ENCODE measurements at regions not wholly inside any gene's neighbourhood (a gene's known extent, or its start where the extent isn't known, plus 50 kb on each side); places are given as distances from the start of the nearest gene placed in this dataset.
"Not testable (repeated sequence)": the region's sequence is repeated elsewhere in the genome, so short reads cannot be mapped to it uniquely, and the experiment has no call there.

DNA sequence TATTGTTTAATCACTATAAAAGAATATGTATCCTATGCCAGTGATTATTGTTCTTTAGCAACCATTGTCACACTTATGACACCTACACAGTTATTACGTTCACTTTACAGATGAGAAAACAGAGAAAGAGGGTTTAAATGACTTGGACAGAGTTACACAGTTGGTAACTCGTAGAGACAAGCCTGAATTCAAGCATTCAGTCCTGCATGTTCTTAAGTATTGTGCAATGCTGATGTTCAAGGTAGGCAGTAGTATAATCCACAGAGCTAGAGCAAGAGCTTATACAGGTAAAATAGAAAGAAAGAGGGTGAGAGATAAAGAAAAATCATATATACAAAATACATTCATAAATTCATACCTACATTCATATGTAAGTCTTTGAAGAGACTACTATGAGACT is 249.8 kb upstream of the ANXA10 start:
- Histone ChIP-seq H3K36me3 (ENCODE audit: control insufficient read depth in 3 of 3, insufficient read depth in 2 of 3, low read depth in 1 of 3, low read length in 3 of 3) (no peaks in the 10 kb centered on the region), H3K27me3 (ENCODE audit: control insufficient read depth in 3 of 3, insufficient read depth in 3 of 3, low read length in 3 of 3) (no peaks in the 10 kb centered on the region), H3K4me3 (ENCODE audit: low read depth in 1 of 3, low read length in 3 of 3) (no peak overlapping the region), H3K4me1 (ENCODE audit: control insufficient read depth in 3 of 3, insufficient read depth in 2 of 3, low read depth in 1 of 3, low read length in 2 of 3) (no peaks in the 10 kb centered on the region), H3K9me3 (ENCODE audit: control insufficient read depth in 2 of 2, insufficient read depth in 1 of 2, low read depth in 1 of 2, low read length in 1 of 2) (no peaks in the 10 kb centered on the region), H3K27ac (ENCODE audit: low read depth in 1 of 3, low read length in 2 of 3) (no peak overlapping the region)
- DNase-seq (no peak), FAIRE-seq (no peak)
- 49 to 65% (median 59%) methylated on average over 2 of the region's 2 CpGs for WGBS, 3 donors

DNA sequence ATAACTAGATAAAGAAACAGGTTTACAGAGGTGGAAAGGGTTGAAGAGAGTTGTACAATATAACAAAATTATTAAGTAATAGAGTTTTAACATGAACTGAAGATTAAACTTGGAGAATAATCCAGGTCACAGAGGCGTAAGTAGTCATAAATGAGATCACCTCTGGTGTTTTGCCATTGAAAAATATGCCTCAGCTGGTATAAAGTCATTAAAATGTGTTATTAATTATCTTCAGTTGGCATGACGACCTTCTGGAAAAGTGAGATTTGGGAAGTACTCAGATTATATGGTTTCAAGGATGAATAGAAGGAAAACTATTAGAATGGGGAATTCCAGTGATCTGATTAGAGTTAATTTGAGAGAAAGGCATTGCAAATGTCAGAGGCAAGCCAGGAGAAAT is 237.5 kb upstream of the ANXA10 start:
- WGBS, 3 donors, result 29 to 54% (median 38%) methylated on average over 2 of the region's 2 CpGs
- H3K4me3 ChIP-seq (ENCODE audit: low read depth in 1 of 3, low read length in 3 of 3), result no peak overlapping the region
- H3K9me3 ChIP-seq (ENCODE audit: control insufficient read depth in 2 of 2, insufficient read depth in 1 of 2, low read depth in 1 of 2, low read length in 1 of 2), result peaks cover 0 to 3% of the 10 kb centered on the region in 2 donors
- FAIRE-seq (no peak), DNase-seq (no peak)
- no peaks in the 10 kb centered on the region for H3K27me3 ChIP-seq (ENCODE audit: control insufficient read depth in 3 of 3, insufficient read depth in 3 of 3, low read length in 3 of 3)
- no peaks in the 10 kb centered on the region for H3K36me3 ChIP-seq (ENCODE audit: control insufficient read depth in 3 of 3, insufficient read depth in 2 of 3, low read depth in 1 of 3, low read length in 3 of 3)
- H3K4me1 ChIP-seq (ENCODE audit: control insufficient read depth in 3 of 3, insufficient read depth in 2 of 3, low read depth in 1 of 3, low read length in 2 of 3), result no peaks in the 10 kb centered on the region
- H3K27ac ChIP-seq (ENCODE audit: low read depth in 1 of 3, low read length in 2 of 3), result no peak overlapping the region

- 83 to 86% (median 85%) methylated on average over 14 of the region's 15 CpGs for WGBS, 3 donors
- not testable (repeated sequence) for H3K9me3 ChIP-seq (ENCODE audit: control insufficient read depth in 2 of 2, insufficient read depth in 1 of 2, low read depth in 1 of 2, low read length in 1 of 2); DNase-seq; H3K27ac ChIP-seq (ENCODE audit: low read depth in 1 of 3, low read length in 2 of 3); H3K36me3 ChIP-seq (ENCODE audit: control insufficient read depth in 3 of 3, insufficient read depth in 2 of 3, low read depth in 1 of 3, low read length in 3 of 3); H3K4me3 ChIP-seq (ENCODE audit: low read depth in 1 of 3, low read length in 3 of 3); FAIRE-seq; H3K4me1 ChIP-seq (ENCODE audit: control insufficient read depth in 3 of 3, insufficient read depth in 2 of 3, low read depth in 1 of 3, low read length in 2 of 3); H3K27me3 ChIP-seq (ENCODE audit: control insufficient read depth in 3 of 3, insufficient read depth in 3 of 3, low read length in 3 of 3)
Observed at GRCh38 chr4:167858127-167858526, 234.2 kb upstream of the ANXA10 start.

DNA sequence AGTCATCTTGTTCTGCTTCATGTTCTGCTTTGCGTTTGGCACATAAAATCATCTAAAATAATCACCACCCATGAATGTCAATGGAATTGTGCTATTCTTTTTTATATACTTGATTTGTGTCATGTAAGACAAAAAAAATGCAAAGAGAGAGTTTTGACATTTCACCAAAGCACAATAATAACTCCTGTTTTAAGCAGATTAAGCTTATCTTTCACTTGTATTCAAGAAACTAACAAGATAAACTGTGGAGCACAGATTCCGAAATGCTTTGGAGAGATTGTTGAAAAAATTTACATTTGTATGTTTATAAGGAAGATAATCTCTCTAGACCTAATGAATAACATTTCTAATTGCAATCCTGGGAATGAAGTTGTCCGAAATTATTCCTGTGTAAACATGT is 225.1 kb upstream of the ANXA10 start:
- Histone ChIP-seq H3K4me1 (ENCODE audit: control insufficient read depth in 3 of 3, insufficient read depth in 2 of 3, low read depth in 1 of 3, low read length in 2 of 3) (no peaks in the 10 kb centered on the region), H3K27ac (ENCODE audit: low read depth in 1 of 3, low read length in 2 of 3) (no peak overlapping the region), H3K4me3 (ENCODE audit: low read depth in 1 of 3, low read length in 3 of 3) (no peak overlapping the region), H3K27me3 (ENCODE audit: control insufficient read depth in 3 of 3, insufficient read depth in 3 of 3, low read length in 3 of 3) (no peaks in the 10 kb centered on the region), H3K36me3 (ENCODE audit: control insufficient read depth in 3 of 3, insufficient read depth in 2 of 3, low read depth in 1 of 3, low read length in 3 of 3) (no peaks in the 10 kb centered on the region), H3K9me3 (ENCODE audit: control insufficient read depth in 2 of 2, insufficient read depth in 1 of 2, low read depth in 1 of 2, low read length in 1 of 2) (no peaks in the 10 kb centered on the region)
- no peak for DNase-seq
- 34 to 61% (median 57%) methylated on average over 3 of the region's 3 CpGs for WGBS, 3 donors
- FAIRE-seq, result no peak

DNA sequence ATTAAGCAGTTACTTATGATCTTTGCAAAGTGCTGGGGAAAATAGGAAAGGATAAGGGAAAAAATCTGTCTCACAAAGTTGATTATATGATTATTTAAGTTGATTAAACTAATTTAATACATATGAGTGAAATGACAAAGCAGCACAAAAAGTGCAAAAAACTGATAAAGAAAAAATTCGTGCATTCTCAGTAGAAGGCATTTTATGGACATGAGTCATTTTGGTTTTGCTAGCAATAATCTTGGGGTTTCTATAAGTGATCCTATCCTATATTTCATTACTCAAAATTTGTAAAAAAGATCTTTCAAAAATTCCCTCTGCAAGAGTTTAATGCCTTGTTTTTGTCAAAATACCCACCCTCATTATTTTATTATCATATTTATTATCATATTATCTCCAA is 224.2 kb upstream of the ANXA10 start:
- no peak for DNase-seq
- H3K27me3 ChIP-seq (ENCODE audit: control insufficient read depth in 3 of 3, insufficient read depth in 3 of 3, low read length in 3 of 3), result no peaks in the 10 kb centered on the region
- H3K27ac ChIP-seq (ENCODE audit: low read depth in 1 of 3, low read length in 2 of 3), result no peak overlapping the region
- no peak overlapping the region for H3K4me3 ChIP-seq (ENCODE audit: low read depth in 1 of 3, low read length in 3 of 3)
- FAIRE-seq, result no peak
- H3K36me3 ChIP-seq (ENCODE audit: control insufficient read depth in 3 of 3, insufficient read depth in 2 of 3, low read depth in 1 of 3, low read length in 3 of 3), result no peaks in the 10 kb centered on the region
- WGBS, 3 donors, result 17 to 54% (median 24%) methylated on average over 1 of the region's 1 CpG
- H3K9me3 ChIP-seq (ENCODE audit: control insufficient read depth in 2 of 2, insufficient read depth in 1 of 2, low read depth in 1 of 2, low read length in 1 of 2), result no peaks in the 10 kb centered on the region
- no peaks in the 10 kb centered on the region for H3K4me1 ChIP-seq (ENCODE audit: control insufficient read depth in 3 of 3, insufficient read depth in 2 of 3, low read depth in 1 of 3, low read length in 2 of 3)

GRCh38 chr4:167873496-167873895 is 218.8 kb upstream of the ANXA10 start:
- Histone ChIP-seq H3K27me3 (ENCODE audit: control insufficient read depth in 3 of 3, insufficient read depth in 3 of 3, low read length in 3 of 3) (no peaks in the 10 kb centered on the region), H3K36me3 (ENCODE audit: control insufficient read depth in 3 of 3, insufficient read depth in 2 of 3, low read depth in 1 of 3, low read length in 3 of 3) (no peaks in the 10 kb centered on the region), H3K9me3 (ENCODE audit: control insufficient read depth in 2 of 2, insufficient read depth in 1 of 2, low read depth in 1 of 2, low read length in 1 of 2) (no peaks in the 10 kb centered on the region), H3K4me3 (ENCODE audit: low read depth in 1 of 3, low read length in 3 of 3) (no peak overlapping the region), H3K27ac (ENCODE audit: low read depth in 1 of 3, low read length in 2 of 3) (no peak overlapping the region), H3K4me1 (ENCODE audit: control insufficient read depth in 3 of 3, insufficient read depth in 2 of 3, low read depth in 1 of 3, low read length in 2 of 3) (no peaks in the 10 kb centered on the region)
- no peak for DNase-seq
- no peak for FAIRE-seq

DNA sequence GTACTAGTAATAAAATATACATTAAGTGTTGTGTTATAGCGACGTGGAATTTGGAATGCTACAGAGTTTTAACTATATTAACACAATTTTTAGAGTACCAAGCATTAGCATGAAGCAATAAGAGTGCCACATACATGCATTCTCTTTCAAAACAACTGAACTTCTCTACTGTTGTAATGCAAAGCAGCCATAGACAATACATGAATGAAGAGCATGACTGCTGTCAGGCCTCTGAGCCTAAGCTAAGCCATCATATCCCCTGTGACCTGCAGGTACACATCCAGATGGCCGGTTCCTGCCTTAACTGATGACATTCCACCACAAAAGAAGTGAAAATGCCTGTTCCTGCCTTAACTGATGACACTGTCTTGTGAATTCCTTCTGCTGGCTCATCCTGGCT is 216.2 kb upstream of the ANXA10 start:
- 84 to 95% (median 85%) methylated on average over 3 of the region's 3 CpGs for WGBS, 3 donors
- not testable (repeated sequence) for H3K9me3 ChIP-seq (ENCODE audit: control insufficient read depth in 2 of 2, insufficient read depth in 1 of 2, low read depth in 1 of 2, low read length in 1 of 2); H3K27ac ChIP-seq (ENCODE audit: low read depth in 1 of 3, low read length in 2 of 3); H3K4me1 ChIP-seq (ENCODE audit: control insufficient read depth in 3 of 3, insufficient read depth in 2 of 3, low read depth in 1 of 3, low read length in 2 of 3); FAIRE-seq; DNase-seq; H3K36me3 ChIP-seq (ENCODE audit: control insufficient read depth in 3 of 3, insufficient read depth in 2 of 3, low read depth in 1 of 3, low read length in 3 of 3); H3K27me3 ChIP-seq (ENCODE audit: control insufficient read depth in 3 of 3, insufficient read depth in 3 of 3, low read length in 3 of 3); H3K4me3 ChIP-seq (ENCODE audit: low read depth in 1 of 3, low read length in 3 of 3)

DNA sequence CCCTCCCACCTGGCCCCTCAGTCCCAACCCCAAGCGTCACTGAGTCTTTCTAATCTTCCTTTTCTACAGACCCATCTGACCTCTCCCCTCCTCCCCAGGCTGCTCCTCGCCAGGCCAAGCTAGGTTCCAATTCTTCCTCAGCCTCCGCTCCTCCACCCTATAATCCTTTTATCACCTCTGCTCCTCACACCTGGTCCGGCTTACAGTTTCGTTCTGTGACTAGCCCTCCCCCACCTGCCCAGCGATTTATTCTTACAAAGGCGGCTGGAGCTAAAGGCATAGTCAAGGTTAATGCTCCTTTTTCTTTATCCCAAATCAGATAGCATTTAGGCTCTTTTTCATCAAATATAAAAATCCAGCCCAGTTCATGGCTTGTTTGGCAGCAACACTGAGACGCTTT is 214.5 kb upstream of the ANXA10 start:
- not testable (repeated sequence) for H3K27me3 ChIP-seq (ENCODE audit: control insufficient read depth in 3 of 3, insufficient read depth in 3 of 3, low read length in 3 of 3); H3K27ac ChIP-seq (ENCODE audit: low read depth in 1 of 3, low read length in 2 of 3); H3K4me3 ChIP-seq (ENCODE audit: low read depth in 1 of 3, low read length in 3 of 3); DNase-seq; H3K4me1 ChIP-seq (ENCODE audit: control insufficient read depth in 3 of 3, insufficient read depth in 2 of 3, low read depth in 1 of 3, low read length in 2 of 3); H3K36me3 ChIP-seq (ENCODE audit: control insufficient read depth in 3 of 3, insufficient read depth in 2 of 3, low read depth in 1 of 3, low read length in 3 of 3); H3K9me3 ChIP-seq (ENCODE audit: control insufficient read depth in 2 of 2, insufficient read depth in 1 of 2, low read depth in 1 of 2, low read length in 1 of 2); FAIRE-seq
- 36 to 61% (median 55%) methylated on average over 8 of the region's 8 CpGs for WGBS, 3 donors

- Histone ChIP-seq H3K4me1 (ENCODE audit: control insufficient read depth in 3 of 3, insufficient read depth in 2 of 3, low read depth in 1 of 3, low read length in 2 of 3) (no peaks in the 10 kb centered on the region), H3K27me3 (ENCODE audit: control insufficient read depth in 3 of 3, insufficient read depth in 3 of 3, low read length in 3 of 3) (no peaks in the 10 kb centered on the region), H3K4me3 (ENCODE audit: low read depth in 1 of 3, low read length in 3 of 3) (no peak overlapping the region), H3K9me3 (ENCODE audit: control insufficient read depth in 2 of 2, insufficient read depth in 1 of 2, low read depth in 1 of 2, low read length in 1 of 2) (peaks cover 0 to 5% of the 10 kb centered on the region in 2 donors), H3K27ac (ENCODE audit: low read depth in 1 of 3, low read length in 2 of 3) (no peak overlapping the region), H3K36me3 (ENCODE audit: control insufficient read depth in 3 of 3, insufficient read depth in 2 of 3, low read depth in 1 of 3, low read length in 3 of 3) (no peaks in the 10 kb centered on the region)
- 8 to 11% (median 9%) methylated on average over 1 of the region's 1 CpG for WGBS, 3 donors
- FAIRE-seq, result no peak
- no peak for DNase-seq
Observed at GRCh38 chr4:167883266-167883665, 209.1 kb upstream of the ANXA10 start.

Measured in small intestine (tissue), 7 donors.